HCT116 (cell line): ENCODE measurements at regions not wholly inside any gene's neighbourhood (a gene's known extent, or its start where the extent isn't known, plus 50 kb on each side); places are given as distances from the start of the nearest gene placed in this dataset.

Experiments used
- ATAC-seq: fragments of 200-7000 bp; cut with Tn5 transposase; 2 replicates; pipeline ENCODE4 v1.9.1; 2020; ENCODE audit warnings: mild to moderate bottlenecking, moderate library complexity
- BruUV-seq: library from RNA; stranded (reverse); fragments of 400-500 nt; replicated peaks from 2 replicates; lab custom pipeline; 2021; lab: Mats Ljungman, UMichigan
- CTCF ChIA-PET: fragments of 300-600 bp; sonication (Branson Sonifier 250); formaldehyde crosslinking; loops from one replicate; lab custom pipeline; 2021; ENCODE audit warnings: antibody characterized with exemption; lab: Charles Lee
- POLR2A ChIA-PET: fragments of 300-600, 350-600 bp; sonication (Branson Sonifier 250); formaldehyde crosslinking; loops from one replicate; lab custom pipeline; 2021; ENCODE audit warnings: antibody characterized with exemption; lab: Charles Lee
- RAD21 ChIA-PET, 2 experiments: fragments of 300-600 bp; sonication (Branson Sonifier 250); formaldehyde crosslinking; loops; one replicate each; lab custom pipeline; 2023; ENCODE audit warnings: low total read pairs in 2 of 2; ENCODE audit not compliant: uncharacterized antibody in 2 of 2, unreplicated experiment in 2 of 2, low non-redundant PET in 1 of 2; lab: Charles Lee
- DNase-seq: peaks from one replicate; pipeline ENCODE4 v3.0.0-alpha.2; 2010; ENCODE audit warnings: low read depth, low spot score
- H2AFZ ChIP-seq: fragments of 200-600 bp; shearing (Covaris generic), sonication (generic); 2 replicates; pipeline ENCODE4 v1.6.1; 2017; ENCODE audit warnings: low read depth, mixed run types, mixed read lengths, antibody characterized with exemption, low read length; ENCODE audit not compliant: poor library complexity, severe bottlenecking
- H3K27ac ChIP-seq: 2 replicates; pipeline ENCODE4 v1.5.1; 2012; ENCODE audit warnings: low read depth, low read length
- H3K27me3 ChIP-seq: fragments of 200-600 bp; sonication (generic); 2 replicates; pipeline ENCODE4 v1.6.1; 2016; ENCODE audit warnings: mixed run types, low read length, mixed read lengths; ENCODE audit not compliant: insufficient read depth
- H3K36me3 ChIP-seq, 2 experiments: fragments of 200-500 bp in 1 of 2; fragments of 200-600 bp in 1 of 2; sonication (Bioruptor generic) in 1 of 2; sonication (generic) in 1 of 2; 2 replicates each; pipeline versions ENCODE4 v1.5.1 to v1.6.1; 2014 to 2016; ENCODE audit warnings: low read length in 2 of 2, inconsistent platforms in 1 of 2, mixed read lengths in 1 of 2, mixed run types in 1 of 2; ENCODE audit not compliant: insufficient read depth in 2 of 2, control insufficient read depth in 1 of 2
- H3K4me1 ChIP-seq, 2 experiments: fragments of 200-600 bp in 1 of 2; sonication (generic) in 1 of 2; 2 replicates each; pipeline versions ENCODE4 v1.5.1 to v1.6.1; 2012 to 2017; ENCODE audit warnings: low read length in 2 of 2, inconsistent platforms in 1 of 2, mild to moderate bottlenecking in 1 of 2, mixed read lengths in 1 of 2, mixed run types in 1 of 2, moderate library complexity in 1 of 2; ENCODE audit not compliant: insufficient read depth in 2 of 2, control insufficient read depth in 1 of 2
- H3K4me2 ChIP-seq: fragments of 200-600 bp; sonication (generic); 2 replicates; pipeline ENCODE4 v1.6.1; 2017; ENCODE audit warnings: mixed run types, low read length, mixed read lengths
- H3K4me3 ChIP-seq, 2 experiments: fragments of 200-600 bp in 1 of 2; sonication (generic) in 1 of 2; replicated peaks in 1 of 2; 2 replicates each; pipeline ENCODE4 v1.5.1; 2011 to 2016; ENCODE audit warnings: low read length in 2 of 2, control low read depth in 1 of 2, low read depth in 1 of 2, mild to moderate bottlenecking in 1 of 2, mixed read lengths in 1 of 2, mixed run types in 1 of 2
- H3K79me2 ChIP-seq: fragments of 200-600 bp; sonication (generic); 2 replicates; pipeline ENCODE4 v1.6.1; 2017; ENCODE audit warnings: mild to moderate bottlenecking, mixed run types, low read length, moderate library complexity, mixed read lengths; ENCODE audit not compliant: insufficient read depth
- H3K9ac ChIP-seq: fragments of 200-600 bp; sonication (generic); 2 replicates; pipeline ENCODE4 v1.6.1; 2016; ENCODE audit warnings: low read length, mixed read lengths
- H3K9me2 ChIP-seq: fragments of 200-600 bp; sonication (generic), shearing (Covaris generic); 2 replicates; pipeline ENCODE4 v1.6.1; 2017; ENCODE audit warnings: mixed run types, mild to moderate bottlenecking, moderate library complexity; ENCODE audit not compliant: insufficient read depth
- H3K9me3 ChIP-seq, 2 experiments: fragments of 200-500 bp in 1 of 2; fragments of 200-600 bp in 1 of 2; sonication (Bioruptor generic) in 1 of 2; sonication (generic) in 1 of 2; 2 replicates each; pipeline ENCODE4 v1.6.1; 2014 to 2017; ENCODE audit warnings: low read length in 2 of 2, mixed read lengths in 2 of 2, inconsistent platforms in 1 of 2, low read depth in 1 of 2, mild to moderate bottlenecking in 1 of 2, mixed run types in 1 of 2, moderate library complexity in 1 of 2; ENCODE audit not compliant: control insufficient read depth in 1 of 2, insufficient read depth in 1 of 2
- H4K20me1 ChIP-seq: fragments of 200-600 bp; sonication (generic), shearing (Covaris generic); 2 replicates; pipeline ENCODE4 v1.6.1; 2017; ENCODE audit warnings: mixed run types, mild to moderate bottlenecking, moderate library complexity; ENCODE audit not compliant: insufficient read depth
- ATF3 ChIP-seq: IDR thresholded peaks from 2 replicates; pipeline ENCODE4 v1.6.1; 2012
- CBX3 ChIP-seq: IDR thresholded peaks from 2 replicates; pipeline ENCODE4 v1.6.1; 2012; ENCODE audit warnings: low read depth
- CEBPB ChIP-seq: IDR thresholded peaks from 2 replicates; pipeline ENCODE4 v1.6.1; 2012; ENCODE audit warnings: low read depth
- EGR1 ChIP-seq: IDR thresholded peaks from 2 replicates; pipeline ENCODE4 v1.6.1; 2012; ENCODE audit warnings: low read depth
- EZH2 ChIP-seq: fragments of 200-600 bp; sonication (generic); IDR thresholded peaks from 2 replicates; pipeline ENCODE4 v1.6.1; 2017; ENCODE audit warnings: antibody characterized with exemption, mixed run types
- FOSL1 ChIP-seq: IDR thresholded peaks from 2 replicates; pipeline ENCODE4 v1.6.1; 2012; ENCODE audit warnings: low read depth
- MAX ChIP-seq: IDR thresholded peaks from 2 replicates; pipeline ENCODE4 v1.6.1; 2012
- POLR2AphosphoS5 ChIP-seq: IDR thresholded peaks from 2 replicates; pipeline ENCODE4 v1.6.1; 2011; ENCODE audit warnings: mild to moderate bottlenecking, low read depth, low read length, moderate library complexity
- RAD21 ChIP-seq: IDR thresholded peaks from 2 replicates; pipeline ENCODE4 v1.6.1; 2012; ENCODE audit warnings: low read depth, mild to moderate bottlenecking
- REST ChIP-seq: IDR thresholded peaks from 2 replicates; pipeline ENCODE4 v1.6.1; 2012; ENCODE audit warnings: low read depth
- SIN3A ChIP-seq: IDR thresholded peaks from 2 replicates; pipeline ENCODE4 v1.6.1; 2012; ENCODE audit warnings: low read depth
- YY1 ChIP-seq: IDR thresholded peaks from 2 replicates; pipeline ENCODE4 v1.6.1; 2011; ENCODE audit warnings: low read length, low read depth, moderate library complexity, mild to moderate bottlenecking; ENCODE audit not compliant: insufficient replicate concordance; ENCODE audit errors: extremely low read depth
- ZFX ChIP-seq: fragments of 450-650 bp; IDR thresholded peaks from 2 replicates; pipeline ENCODE4 v1.6.1; 2017
- ZNF274 ChIP-seq: fragments of 200-500 bp; sonication (Bioruptor generic); IDR thresholded peaks from 2 replicates; pipeline ENCODE4 v1.6.1; 2014; ENCODE audit warnings: mild to moderate bottlenecking, low read depth, low read length, inconsistent platforms
- intact Hi-C: fragments of 100-400 bp; cut with micrococcal nuclease; formaldehyde crosslinking; loops from 2 replicates; pipeline ENCODE4 v1.10.0; 2022

GRCh38 chr15:96199111-96199510 lies 131.4 kb upstream of the NR2F2 start:
- Histone ChIP-seq H3K4me2 (no peak overlapping the region), H4K20me1 (no peaks in the 10 kb centered on the region), H3K9me2 (peaks cover 5% of the 10 kb centered on the region; the same call in 1 of the 2 replicates), H2AFZ (no peak overlapping the region), H3K79me2 (no peaks in the 10 kb centered on the region), H3K36me3 (no peaks in the 10 kb centered on the region), H3K27ac (no peak overlapping the region), H3K4me3 (no peak overlapping the region), H3K9ac (no peak overlapping the region), H3K27me3 (no peaks in the 10 kb centered on the region), H3K9me3 (no peaks in the 10 kb centered on the region), H3K4me1 (0 out of 4 replicates have a peak, but pooled peaks cover 0 to 4% of the 10 kb centered on the region in 2 experiments)
- ChIA-PET RAD21 (no interaction called here), CTCF (no interaction called here), POLR2A (no interaction called here)
- no TSS peak for BruUV-seq
- intact Hi-C loops, result no loop called here
- TF ChIP-seq YY1, result no peak
- no peak for TF ChIP-seq ZFX
- ATAC-seq, result no peak
- DNase-seq, result no peak

GRCh38 chr15:96200357-96200967 lies 130.0 kb upstream of the NR2F2 start:
- no peaks in the 10 kb centered on the region for H3K9me3 ChIP-seq
- H3K9ac ChIP-seq, result no peak overlapping the region
- no peaks in the 10 kb centered on the region for H4K20me1 ChIP-seq
- ATAC-seq, result no peak
- no peaks in the 10 kb centered on the region for H3K36me3 ChIP-seq
- ChIA-PET RAD21 (interaction anchor here in 1 of 2 experiments (0.6 kb wide), 1 partner anchor 127 kb away, joined by 3 read pairs; no protein-coding TSS in a partner anchor), POLR2A (no interaction called here), CTCF (no interaction called here)
- no peak overlapping the region for H2AFZ ChIP-seq
- no peaks in the 10 kb centered on the region for H3K9me2 ChIP-seq
- H3K27me3 ChIP-seq, result no peaks in the 10 kb centered on the region
- BruUV-seq, result no TSS peak
- H3K27ac ChIP-seq, result no peak overlapping the region
- DNase-seq, result no peak
- no peak overlapping the region for H3K4me3 ChIP-seq
- H3K79me2 ChIP-seq, result no peaks in the 10 kb centered on the region
- TF ChIP-seq FOSL1 (no peak), ZNF274 (no peak), SIN3A (no peak), EZH2 (no peak), YY1 (no peak), POLR2AphosphoS5 (no peak), EGR1 (no peak), MAX (no peak), ATF3 (no peak), RAD21 (no peak), CBX3 (no peak), REST (no peak), CEBPB (no peak)
- H3K4me1 ChIP-seq, result 0 out of 4 replicates have a peak, but pooled peaks cover 0 to 4% of the 10 kb centered on the region in 2 experiments
- H3K4me2 ChIP-seq, result no peak overlapping the region
- intact Hi-C loops, result no loop called here
